ENCODE measurements at regions not wholly inside any gene's neighbourhood (a gene's known extent, or its start where the extent isn't known, plus 50 kb on each side); places are given as distances from the start of the nearest gene placed in this dataset.

- TF ChIP-seq CTCF (IDR thresholded peaks at IDR 0.05; ENCODE audit: low read depth, low read length), result no peak
- DNase-seq (ENCODE audit: low read depth in 2 of 2), result no peak
- H3K4me3 ChIP-seq (replicated peaks in 1 of 2; ENCODE audit: low read depth in 2 of 2, low read length in 2 of 2), result no peak overlapping the region
Measured at GRCh38 chr10:130430852-130431704, 294.9 kb downstream of the GLRX3 start.

- no peak for TF ChIP-seq CTCF (IDR thresholded peaks at IDR 0.05; ENCODE audit: low read depth, low read length)
- H3K4me3 ChIP-seq (replicated peaks in 1 of 2; ENCODE audit: low read depth in 2 of 2, low read length in 2 of 2), result no peak overlapping the region
- DNase-seq (ENCODE audit: low read depth in 2 of 2), result no peak
Measured at GRCh38 chr10:130432271-130432670, 296.1 kb downstream of the GLRX3 start.

- no peak for TF ChIP-seq CTCF (IDR thresholded peaks at IDR 0.05; ENCODE audit: low read depth, low read length)
- DNase-seq (ENCODE audit: low read depth in 2 of 2), result no peak
- H3K4me3 ChIP-seq (replicated peaks in 1 of 2; ENCODE audit: low read depth in 2 of 2, low read length in 2 of 2), result no peak overlapping the region
Measured at GRCh38 chr10:130432850-130433249, 296.7 kb downstream of the GLRX3 start.

GRCh38 chr10:130434446-130435385 is 298.5 kb downstream of the GLRX3 start:
- DNase-seq (ENCODE audit: low read depth in 2 of 2), result no peak
- TF ChIP-seq CTCF (IDR thresholded peaks at IDR 0.05; ENCODE audit: low read depth, low read length), result no peak
- H3K4me3 ChIP-seq (replicated peaks in 1 of 2; ENCODE audit: low read depth in 2 of 2, low read length in 2 of 2), result no peak overlapping the region

GRCh38 chr10:130435961-130436360 is 299.8 kb downstream of the GLRX3 start:
- no peak overlapping the region for H3K4me3 ChIP-seq (replicated peaks in 1 of 2; ENCODE audit: low read depth in 2 of 2, low read length in 2 of 2)
- no peak for DNase-seq (ENCODE audit: low read depth in 2 of 2)
- no peak for TF ChIP-seq CTCF (IDR thresholded peaks at IDR 0.05; ENCODE audit: low read depth, low read length)

GRCh38 chr10:130438861-130439260 is 302.7 kb downstream of the GLRX3 start:
- no peak for TF ChIP-seq CTCF (IDR thresholded peaks at IDR 0.05; ENCODE audit: low read depth, low read length)
- H3K4me3 ChIP-seq (replicated peaks in 1 of 2; ENCODE audit: low read depth in 2 of 2, low read length in 2 of 2), result no peak overlapping the region
- DNase-seq (ENCODE audit: low read depth in 2 of 2), result no peak
